ENCODE measurements at regions not wholly inside any gene's neighbourhood (a gene's known extent, or its start where the extent isn't known, plus 50 kb on each side); places are given as distances from the start of the nearest gene placed in this dataset.

- Histone ChIP-seq H3K4me2 (ENCODE audit: control insufficient read depth, extremely low read depth, insufficient read depth, low read depth, low read length) (no peak overlapping the region), H3K4me3 (ENCODE audit: control insufficient read depth in 2 of 3, extremely low read depth in 1 of 3, insufficient read depth in 2 of 3, low read depth in 1 of 3, low read length in 3 of 3) (no peak overlapping the region), H3K9ac (ENCODE audit: control insufficient read depth, extremely low read depth, insufficient read depth, low read length) (no peak overlapping the region), H3K4me1 (ENCODE audit: control insufficient read depth, extremely low read depth, insufficient read depth, low read length) (no peaks in the 10 kb centered on the region), H4K20me1 (ENCODE audit: control insufficient read depth, extremely low read depth, insufficient read depth, low read length) (no peaks in the 10 kb centered on the region), H3K79me2 (ENCODE audit: control insufficient read depth, insufficient read depth, low read length) (no peaks in the 10 kb centered on the region), H3K9me3 (ENCODE audit: control insufficient read depth, low read depth, low read length) (no peaks in the 10 kb centered on the region), H3K36me3 (ENCODE audit: control insufficient read depth in 2 of 2, extremely low read depth in 1 of 2, insufficient read depth in 2 of 2, low read length in 2 of 2) (no peaks in the 10 kb centered on the region), H2AFZ (ENCODE audit: control insufficient read depth, low read length) (no peak overlapping the region), H3K27ac (ENCODE audit: control insufficient read depth, insufficient read depth, low read length) (no peak overlapping the region), H3K27me3 (ENCODE audit: control insufficient read depth, extremely low read depth, insufficient read depth, low read length) (no peaks in the 10 kb centered on the region), H3K9me1 (ENCODE audit: control insufficient read depth, extremely low read depth, insufficient read depth, low read length) (no peaks in the 10 kb centered on the region)
- no peak for DNase-seq (ENCODE audit: low read depth, low spot score)
- TF ChIP-seq EZH2 (IDR thresholded peaks at IDR 0.05; ENCODE audit: low read length) (no peak), CTCF (optimal IDR thresholded peaks at IDR 0.05 in 1 of 3, IDR thresholded peaks at IDR 0.05 in 1 of 3, conservative IDR thresholded peaks at IDR 0.05 in 1 of 3; ENCODE audit: extremely low read depth in 1 of 3, insufficient read depth in 2 of 3, low read length in 3 of 3) (no peak)
- dilution Hi-C loops (cut with MboI; ENCODE audit: extremely low pct_ligation_motif_present, low sequenced_read_pairs) = no loop called here
- no peak for FAIRE-seq
Measured at GRCh38 chr14:104421892-104422828, 157.4 kb upstream of the C14orf180 start.

DNA sequence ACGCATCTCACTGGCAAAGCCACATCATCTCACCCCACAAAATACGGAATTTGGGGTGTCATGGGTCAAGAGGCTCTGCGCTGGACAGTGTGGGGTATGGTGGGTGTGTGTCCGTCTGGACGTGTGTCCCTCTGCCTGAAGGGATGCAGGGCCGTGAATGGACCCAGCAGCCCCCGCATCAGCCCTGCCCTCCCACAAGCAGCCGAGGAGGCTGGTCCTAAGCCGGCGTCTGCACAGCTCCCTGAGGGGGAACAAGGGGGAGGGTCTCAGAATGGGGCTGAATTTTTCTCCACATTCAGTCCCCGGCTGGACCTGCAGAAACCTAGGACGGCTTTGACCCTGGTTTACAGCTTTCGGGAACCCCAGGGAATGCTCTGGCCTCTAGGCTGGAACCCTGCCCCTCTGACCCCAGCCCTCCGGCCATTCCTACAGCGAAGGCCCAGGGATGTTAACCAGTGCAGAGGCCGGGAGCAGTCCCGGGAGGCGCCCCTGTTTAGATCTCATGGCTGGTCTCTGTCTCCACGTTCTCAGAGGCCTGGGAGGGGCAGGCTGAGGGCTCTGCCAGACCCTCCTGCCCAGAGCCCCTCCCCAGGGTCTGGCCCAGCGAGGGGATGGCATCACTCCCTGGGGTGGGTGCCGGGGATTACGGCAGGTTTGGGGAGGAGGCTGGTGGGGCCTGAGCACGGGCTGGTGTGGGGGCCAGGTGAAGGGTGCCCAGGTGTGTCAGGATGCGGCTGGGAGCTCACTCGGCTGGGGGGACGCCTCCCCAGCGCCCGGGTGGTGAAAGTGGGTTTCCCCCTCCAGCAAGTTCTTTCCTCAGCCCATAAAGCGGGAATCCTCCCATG lies 156.5 kb upstream of the C14orf180 start:
- Histone ChIP-seq H3K9me3 (ENCODE audit: control insufficient read depth, low read depth, low read length) (no peaks in the 10 kb centered on the region), H2AFZ (ENCODE audit: control insufficient read depth, low read length) (no peak overlapping the region), H3K4me1 (ENCODE audit: control insufficient read depth, extremely low read depth, insufficient read depth, low read length) (no peaks in the 10 kb centered on the region), H3K9me1 (ENCODE audit: control insufficient read depth, extremely low read depth, insufficient read depth, low read length) (no peaks in the 10 kb centered on the region), H3K4me2 (ENCODE audit: control insufficient read depth, extremely low read depth, insufficient read depth, low read depth, low read length) (no peak overlapping the region), H3K27me3 (ENCODE audit: control insufficient read depth, extremely low read depth, insufficient read depth, low read length) (no peaks in the 10 kb centered on the region), H3K79me2 (ENCODE audit: control insufficient read depth, insufficient read depth, low read length) (no peaks in the 10 kb centered on the region), H3K4me3 (ENCODE audit: control insufficient read depth in 2 of 3, extremely low read depth in 1 of 3, insufficient read depth in 2 of 3, low read depth in 1 of 3, low read length in 3 of 3) (no peak overlapping the region), H3K27ac (ENCODE audit: control insufficient read depth, insufficient read depth, low read length) (no peak overlapping the region), H3K36me3 (ENCODE audit: control insufficient read depth in 2 of 2, extremely low read depth in 1 of 2, insufficient read depth in 2 of 2, low read length in 2 of 2) (no peaks in the 10 kb centered on the region), H4K20me1 (ENCODE audit: control insufficient read depth, extremely low read depth, insufficient read depth, low read length) (no peaks in the 10 kb centered on the region), H3K9ac (ENCODE audit: control insufficient read depth, extremely low read depth, insufficient read depth, low read length) (no peak overlapping the region)
- FAIRE-seq = no peak
- DNase-seq (ENCODE audit: low read depth, low spot score) = no peak
- dilution Hi-C loops (cut with MboI; ENCODE audit: extremely low pct_ligation_motif_present, low sequenced_read_pairs) = no loop called here
- TF ChIP-seq CTCF (optimal IDR thresholded peaks at IDR 0.05 in 1 of 3, IDR thresholded peaks at IDR 0.05 in 1 of 3, conservative IDR thresholded peaks at IDR 0.05 in 1 of 3; ENCODE audit: extremely low read depth in 1 of 3, insufficient read depth in 2 of 3, low read length in 3 of 3) = no peak
